Liver (tissue), 8 donors: ENCODE measurements at regions not wholly inside any gene's neighbourhood (a gene's known extent, or its start where the extent isn't known, plus 50 kb on each side); places are given as distances from the start of the nearest gene placed in this dataset.

Experiments
- DNase-seq: peaks from one replicate; pipeline ENCODE4 v3.0.0-alpha.2; 2017; ENCODE audit warnings: low spot score
- H3K27ac ChIP-seq, 2 donors: one replicate each; pipeline ENCODE4 v1.7.0; 2013; ENCODE audit warnings: inconsistent platforms in 2 of 2, low read length in 2 of 2, control low read depth in 1 of 2, low read depth in 1 of 2, mild to moderate bottlenecking in 1 of 2
- H3K27me3 ChIP-seq, 4 donors: one replicate each; pipeline versions ENCODE4 v1.6.1 to v1.7.0; 2013; ENCODE audit warnings: low read length in 3 of 4, inconsistent platforms in 1 of 4, mild to moderate bottlenecking in 1 of 4, moderate library complexity in 1 of 4; ENCODE audit not compliant: control insufficient read depth in 4 of 4, insufficient read depth in 4 of 4
- H3K36me3 ChIP-seq, 4 donors: one replicate each; pipeline versions ENCODE4 v1.6.1 to v1.7.0; 2013; ENCODE audit warnings: low read length in 3 of 4, mild to moderate bottlenecking in 3 of 4, low read depth in 1 of 4, moderate library complexity in 1 of 4; ENCODE audit not compliant: control insufficient read depth in 4 of 4, insufficient read depth in 3 of 4
- H3K4me1 ChIP-seq, 4 donors: one replicate each; pipeline versions ENCODE4 v1.6.1 to v1.7.0; 2013; ENCODE audit warnings: low read length in 3 of 4, mild to moderate bottlenecking in 3 of 4, moderate library complexity in 1 of 4; ENCODE audit not compliant: control insufficient read depth in 4 of 4, insufficient read depth in 4 of 4
- H3K4me3 ChIP-seq, 3 donors: one replicate each; pipeline versions ENCODE4 v1.6.1 to v1.7.0; 2013; ENCODE audit warnings: low read length in 3 of 3, control low read depth in 1 of 3, low read depth in 1 of 3, mild to moderate bottlenecking in 1 of 3
- H3K9ac ChIP-seq, 2 donors: one replicate each; pipeline ENCODE4 v1.7.0; 2013; ENCODE audit warnings: low read length in 2 of 2, mild to moderate bottlenecking in 2 of 2, moderate library complexity in 2 of 2, control low read depth in 1 of 2, low read depth in 1 of 2
- H3K9me3 ChIP-seq, 4 donors: one replicate each; pipeline versions ENCODE4 v1.6.1 to v1.7.0; 2013; ENCODE audit warnings: low read length in 3 of 4; ENCODE audit not compliant: control insufficient read depth in 4 of 4
- ATF3 ChIP-seq: IDR thresholded peaks from 2 replicates; pipeline ENCODE4 v1.6.1; 2016; ENCODE audit warnings: antibody characterized with exemption
- CTCF ChIP-seq: fragments of 150-350 bp; IDR thresholded peaks from 2 replicates; pipeline ENCODE4 v1.5.1; 2017; ENCODE audit warnings: improper control_type of control experiment, low read depth, low read length; ENCODE audit not compliant: missing input control
- EGR1 ChIP-seq, 2 donors: IDR thresholded peaks; 2 replicates each; pipeline ENCODE4 v1.6.1; 2016 to 2018; ENCODE audit warnings: antibody characterized with exemption in 2 of 2, low read depth in 2 of 2
- FOXA1 ChIP-seq: IDR thresholded peaks from 2 replicates; pipeline ENCODE4 v1.6.1; 2016; ENCODE audit warnings: antibody characterized with exemption
- FOXA2 ChIP-seq: IDR thresholded peaks from 2 replicates; pipeline ENCODE4 v1.6.1; 2016; ENCODE audit warnings: antibody characterized with exemption
- HNF4A ChIP-seq, 2 donors: conservative IDR thresholded peaks; 2 replicates each; pipeline ENCODE4 v1.6.1; 2016; ENCODE audit warnings: antibody characterized with exemption in 2 of 2, mild to moderate bottlenecking in 2 of 2
- HNF4G ChIP-seq: IDR thresholded peaks from 2 replicates; pipeline ENCODE4 v1.6.1; 2016; ENCODE audit warnings: antibody characterized with exemption
- JUND ChIP-seq, 2 donors: IDR thresholded peaks; 2 replicates each; pipeline ENCODE4 v1.6.1; 2016; ENCODE audit warnings: antibody characterized with exemption in 2 of 2
- MAX ChIP-seq: IDR thresholded peaks from 2 replicates; pipeline ENCODE4 v1.6.1; 2016; ENCODE audit warnings: antibody characterized with exemption
- NR2F2 ChIP-seq: IDR thresholded peaks from 2 replicates; pipeline ENCODE4 v1.6.1; 2016; ENCODE audit warnings: antibody characterized with exemption
- RAD21 ChIP-seq, 2 donors: IDR thresholded peaks; 2 replicates each; pipeline ENCODE4 v1.6.1; 2016; ENCODE audit warnings: antibody characterized with exemption in 2 of 2, mild to moderate bottlenecking in 2 of 2
- RXRA ChIP-seq, 2 donors: IDR thresholded peaks; 2 replicates each; pipeline ENCODE4 v1.6.1; 2017 to 2018; ENCODE audit warnings: antibody characterized with exemption in 2 of 2, mild to moderate bottlenecking in 1 of 2
- TAF1 ChIP-seq: conservative IDR thresholded peaks from 2 replicates; pipeline ENCODE4 v1.6.1; 2016; ENCODE audit warnings: antibody characterized with exemption, mild to moderate bottlenecking
- YY1 ChIP-seq: IDR thresholded peaks from 2 replicates; pipeline ENCODE4 v1.6.1; 2016; ENCODE audit warnings: antibody characterized with exemption, mild to moderate bottlenecking
- ZBTB33 ChIP-seq: IDR thresholded peaks from 2 replicates; pipeline ENCODE4 v1.6.1; 2016; ENCODE audit warnings: antibody characterized with exemption
- WGBS: extraction: QIAGEN DNeasy Blood & Tissue Kit; methylation state at CpG from one replicate; pipeline ENCODE4 v1.1.7; 2013; 5-methylcytosine and 5-hydroxymethylcytosine counted together
- TF ChIP-seq, protein P1 (sequence below): IDR thresholded peaks from 2 replicates; pipeline ENCODE4 v1.6.1; 2016; ENCODE audit warnings: antibody characterized with exemption, mild to moderate bottlenecking
- donor health status: healthy.
- donor health status: healthy.
- donor health status: healthy.
- donor health status: healthy.
- donor health status: healthy.

DNA sequence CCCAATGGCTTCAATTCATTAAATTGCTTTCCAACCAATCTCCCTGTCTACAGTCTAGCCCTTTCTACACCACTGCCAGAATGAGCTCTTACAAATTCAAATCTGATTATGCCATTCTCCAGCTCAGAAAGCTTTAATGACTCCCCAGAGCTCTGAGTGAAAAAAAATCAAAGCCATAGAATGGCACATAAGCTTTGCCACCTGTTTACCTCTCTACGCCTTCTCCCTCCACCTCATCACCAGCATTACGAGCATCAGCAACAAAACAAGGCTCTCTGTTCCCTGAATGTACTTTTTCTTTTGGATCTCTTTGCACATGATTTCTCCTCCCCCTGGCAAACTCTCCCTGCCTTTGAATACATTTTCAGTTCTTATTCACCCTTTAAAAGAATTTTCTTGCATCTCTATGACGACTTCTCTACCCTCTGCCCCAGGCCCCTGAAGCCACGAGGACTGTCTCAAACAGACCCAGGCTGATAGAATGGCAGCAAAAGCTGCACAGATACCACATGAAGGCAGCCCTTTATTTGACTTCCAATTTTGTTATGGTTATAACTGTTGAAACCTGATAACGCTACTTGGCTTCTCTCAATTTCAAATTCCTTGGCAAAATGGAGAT, 516.0 kb downstream of the PCDH7 start:
- TF ChIP-seq, protein P1, sequence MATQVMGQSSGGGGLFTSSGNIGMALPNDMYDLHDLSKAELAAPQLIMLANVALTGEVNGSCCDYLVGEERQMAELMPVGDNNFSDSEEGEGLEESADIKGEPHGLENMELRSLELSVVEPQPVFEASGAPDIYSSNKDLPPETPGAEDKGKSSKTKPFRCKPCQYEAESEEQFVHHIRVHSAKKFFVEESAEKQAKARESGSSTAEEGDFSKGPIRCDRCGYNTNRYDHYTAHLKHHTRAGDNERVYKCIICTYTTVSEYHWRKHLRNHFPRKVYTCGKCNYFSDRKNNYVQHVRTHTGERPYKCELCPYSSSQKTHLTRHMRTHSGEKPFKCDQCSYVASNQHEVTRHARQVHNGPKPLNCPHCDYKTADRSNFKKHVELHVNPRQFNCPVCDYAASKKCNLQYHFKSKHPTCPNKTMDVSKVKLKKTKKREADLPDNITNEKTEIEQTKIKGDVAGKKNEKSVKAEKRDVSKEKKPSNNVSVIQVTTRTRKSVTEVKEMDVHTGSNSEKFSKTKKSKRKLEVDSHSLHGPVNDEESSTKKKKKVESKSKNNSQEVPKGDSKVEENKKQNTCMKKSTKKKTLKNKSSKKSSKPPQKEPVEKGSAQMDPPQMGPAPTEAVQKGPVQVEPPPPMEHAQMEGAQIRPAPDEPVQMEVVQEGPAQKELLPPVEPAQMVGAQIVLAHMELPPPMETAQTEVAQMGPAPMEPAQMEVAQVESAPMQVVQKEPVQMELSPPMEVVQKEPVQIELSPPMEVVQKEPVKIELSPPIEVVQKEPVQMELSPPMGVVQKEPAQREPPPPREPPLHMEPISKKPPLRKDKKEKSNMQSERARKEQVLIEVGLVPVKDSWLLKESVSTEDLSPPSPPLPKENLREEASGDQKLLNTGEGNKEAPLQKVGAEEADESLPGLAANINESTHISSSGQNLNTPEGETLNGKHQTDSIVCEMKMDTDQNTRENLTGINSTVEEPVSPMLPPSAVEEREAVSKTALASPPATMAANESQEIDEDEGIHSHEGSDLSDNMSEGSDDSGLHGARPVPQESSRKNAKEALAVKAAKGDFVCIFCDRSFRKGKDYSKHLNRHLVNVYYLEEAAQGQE, result no peak
- TF ChIP-seq FOXA2 (no peak), MAX (no peak), HNF4G (no peak), YY1 (no peak), ATF3 (no peak), HNF4A (conservative IDR thresholded peaks at IDR 0.05) (no peak), TAF1 (no peak), NR2F2 (no peak), CTCF (no peak), FOXA1 (no peak), ZBTB33 (no peak), JUND (IDR thresholded peaks at IDR 0.05) (no peak), EGR1 (IDR thresholded peaks at IDR 0.05; ENCODE audit: low read depth in 2 of 2) (no peak), RXRA (IDR thresholded peaks at IDR 0.05) (no peak)
- H3K9me3 ChIP-seq, result no peaks in the 10 kb centered on the region
- H3K36me3 ChIP-seq, result no peaks in the 10 kb centered on the region
- WGBS, result 68% methylated on average over 5 of the region's 5 CpGs
- no peaks in the 10 kb centered on the region for H3K27me3 ChIP-seq
- no peak overlapping the region for H3K27ac ChIP-seq
- no peaks in the 10 kb centered on the region for H3K4me1 ChIP-seq
- no peak for DNase-seq
- H3K9ac ChIP-seq, result no peak overlapping the region
- H3K4me3 ChIP-seq, result no peak overlapping the region

DNA sequence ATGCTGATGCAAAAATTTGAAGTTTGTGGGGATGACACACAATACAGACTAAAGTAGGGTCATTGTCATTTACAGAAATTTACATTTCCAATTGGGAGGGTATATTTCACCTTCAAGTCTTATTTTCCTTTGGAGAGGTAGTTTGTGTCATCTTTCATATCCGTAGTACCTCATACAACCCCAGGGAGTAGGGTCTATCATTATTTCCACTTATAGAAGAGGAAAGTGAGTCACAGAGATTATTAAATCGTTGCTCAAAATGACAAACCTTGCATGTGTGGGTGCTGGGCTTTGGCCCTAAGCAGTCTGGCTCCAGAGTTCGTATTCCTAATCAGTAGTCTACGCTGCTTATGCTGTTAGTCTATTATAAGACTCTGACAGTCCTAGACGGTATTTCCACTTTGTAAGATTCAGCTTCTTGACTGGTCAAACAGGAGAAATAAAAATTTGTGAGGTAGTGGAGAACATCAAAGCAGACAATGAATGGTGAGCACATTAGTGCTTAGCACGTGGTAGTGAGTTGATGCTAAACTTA, 516.5 kb downstream of the PCDH7 start:
- Histone ChIP-seq H3K4me3 (no peak overlapping the region), H3K27ac (no peak overlapping the region), H3K9me3 (no peaks in the 10 kb centered on the region), H3K9ac (no peak overlapping the region), H3K4me1 (no peaks in the 10 kb centered on the region), H3K27me3 (no peaks in the 10 kb centered on the region), H3K36me3 (no peaks in the 10 kb centered on the region)
- WGBS, result 64% methylated on average over 6 of the region's 6 CpGs
- no peak for DNase-seq
- TF ChIP-seq JUND (IDR thresholded peaks at IDR 0.05), result no peak
- no peak for TF ChIP-seq ATF3
- TF ChIP-seq FOXA1, result no peak
- TF ChIP-seq CTCF, result no peak
- TF ChIP-seq, protein P1, result no peak
- TF ChIP-seq EGR1 (IDR thresholded peaks at IDR 0.05; ENCODE audit: low read depth in 2 of 2), result no peak
- no peak for TF ChIP-seq FOXA2
- no peak for TF ChIP-seq RAD21 (IDR thresholded peaks at IDR 0.05)
- TF ChIP-seq HNF4G, result no peak
- no peak for TF ChIP-seq YY1
